HG02973 (cell line): ENCODE measurements at regions not wholly inside any gene's neighbourhood (a gene's known extent, or its start where the extent isn't known, plus 50 kb on each side); places are given as distances from the start of the nearest gene placed in this dataset.
"Not testable (repeated sequence)": the region's sequence is repeated elsewhere in the genome, so short reads cannot be mapped to it uniquely, and the experiment has no call there.

Experiments
- ATAC-seq: cut with Tn5 transposase; IDR thresholded peaks from one replicate; pipeline ENCODE4 v1.9.1; 2021; ENCODE audit warnings: moderate library complexity; ENCODE audit not compliant: unreplicated experiment

- not testable (repeated sequence) for ATAC-seq
These were observed 203.4 kb downstream of the DSC3 start for GRCh38 chr18:30839056-30839561.

- no peak for ATAC-seq
These were observed 213.8 kb downstream of the DSC3 start for GRCh38 chr18:30828700-30829099.

GRCh38 chr18:30819619-30820018 is 222.9 kb downstream of the DSC3 start:
- ATAC-seq = no peak

- ATAC-seq = no peak
These were observed 228.1 kb downstream of the DSC3 start for GRCh38 chr18:30814446-30814845.

- no peak for ATAC-seq
These were observed 231.0 kb downstream of the DSC3 start for GRCh38 chr18:30811580-30811979.

- ATAC-seq = no peak
These were observed 232.0 kb downstream of the DSC3 start for GRCh38 chr18:30810580-30810979.

- ATAC-seq = no peak
These were observed 235.7 kb downstream of the DSC3 start for GRCh38 chr18:30806823-30807222.

- ATAC-seq = no peak
These were observed 241.7 kb downstream of the DSC3 start for GRCh38 chr18:30800800-30801199.

- ATAC-seq = no peak
These were observed 250.5 kb downstream of the DSC3 start for GRCh38 chr18:30792051-30792450.

- not testable (repeated sequence) for ATAC-seq
These were observed 254.0 kb downstream of the DSC3 start for GRCh38 chr18:30788411-30788991.

GRCh38 chr18:30787410-30787809 is 255.1 kb downstream of the DSC3 start:
- ATAC-seq = no peak

- ATAC-seq = no peak
These were observed 260.9 kb downstream of the DSC3 start for GRCh38 chr18:30781601-30782000.

GRCh38 chr18:30775629-30776028 is 266.9 kb downstream of the DSC3 start:
- ATAC-seq = no peak

GRCh38 chr18:30772170-30772569 is 270.4 kb downstream of the DSC3 start:
- not testable (repeated sequence) for ATAC-seq

GRCh38 chr18:30766053-30766452 is 276.5 kb downstream of the DSC3 start:
- no peak for ATAC-seq

GRCh38 chr18:30765247-30765646 is 277.3 kb downstream of the DSC3 start:
- no peak for ATAC-seq

- no peak for ATAC-seq
These were observed 278.6 kb downstream of the DSC3 start for GRCh38 chr18:30763902-30764350.

- ATAC-seq = no peak
These were observed 287.7 kb downstream of the DSC3 start for GRCh38 chr18:30754846-30755245.

- no peak for ATAC-seq
These were observed 294.0 kb downstream of the DSC3 start for GRCh38 chr18:30748541-30748940.

GRCh38 chr18:30746224-30746623 is 296.3 kb downstream of the DSC3 start:
- ATAC-seq = no peak

- ATAC-seq = no peak
These were observed 299.5 kb downstream of the DSC3 start for GRCh38 chr18:30743033-30743432.

- no peak for ATAC-seq
These were observed 311.6 kb downstream of the DSC3 start for GRCh38 chr18:30730915-30731314.

- ATAC-seq = no peak
These were observed 314.7 kb downstream of the DSC3 start for GRCh38 chr18:30727849-30728248.
